ENCODE measurements at regions not wholly inside any gene's neighbourhood (a gene's known extent, or its start where the extent isn't known, plus 50 kb on each side); places are given as distances from the start of the nearest gene placed in this dataset.

DNA sequence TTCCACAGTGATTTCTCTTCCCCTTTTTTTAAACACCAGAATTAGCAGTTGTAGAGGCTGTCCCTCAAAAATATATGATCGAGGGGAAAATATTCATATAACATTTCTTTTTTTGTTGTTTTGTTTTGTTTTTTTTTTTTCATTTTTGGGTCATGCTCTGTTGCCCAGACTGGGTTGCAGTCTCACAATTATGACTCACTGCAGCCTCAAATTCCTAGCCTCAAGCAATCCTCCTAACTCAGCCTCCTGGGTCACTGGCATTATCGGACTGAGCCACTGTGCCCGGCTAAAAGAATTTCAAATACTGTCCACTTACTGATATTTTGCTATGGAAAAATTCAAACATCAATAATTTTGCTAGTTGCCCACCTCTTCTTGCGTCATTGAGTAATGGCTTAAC is 134.0 kb downstream of the HFE start:
- Histone ChIP-seq H3K27ac (no peak overlapping the region), H3K9me3 (no peaks in the 10 kb centered on the region; the same call in 2 of the 3 replicates), H3K4me3 (no peak overlapping the region), H3K4me1 (peaks cover 8% of the 10 kb centered on the region; the same call in 2 of the 3 replicates), H3K4me2 (no peak overlapping the region)
- TF ChIP-seq SREBF2 (IDR thresholded peaks at IDR 0.05) (no peak), HEYL (CRISPR knock-in tag; IDR thresholded peaks at IDR 0.05) (no peak), HOXB5 (CRISPR knock-in tag; IDR thresholded peaks at IDR 0.05) (no peak), ZNF302 (CRISPR knock-in tag; IDR thresholded peaks at IDR 0.05) (no peak), HOXA7 (CRISPR knock-in tag; IDR thresholded peaks at IDR 0.05) (no peak), NFE2L2 (conservative IDR thresholded peaks at IDR 0.05; ENCODE audit: low read length) (no peak), REST (IDR thresholded peaks at IDR 0.05) (no peak), ZSCAN20 (CRISPR knock-in tag; IDR thresholded peaks at IDR 0.05) (no peak), CHD4 (IDR thresholded peaks at IDR 0.05; ENCODE audit: borderline replicate concordance) (no peak), NR3C1 (IDR thresholded peaks at IDR 0.05) (no peak), CHD2 (IDR thresholded peaks at IDR 0.05; ENCODE audit: low read length, partially characterized antibody) (no peak)
- TF ChIP-seq, protein P1, sequence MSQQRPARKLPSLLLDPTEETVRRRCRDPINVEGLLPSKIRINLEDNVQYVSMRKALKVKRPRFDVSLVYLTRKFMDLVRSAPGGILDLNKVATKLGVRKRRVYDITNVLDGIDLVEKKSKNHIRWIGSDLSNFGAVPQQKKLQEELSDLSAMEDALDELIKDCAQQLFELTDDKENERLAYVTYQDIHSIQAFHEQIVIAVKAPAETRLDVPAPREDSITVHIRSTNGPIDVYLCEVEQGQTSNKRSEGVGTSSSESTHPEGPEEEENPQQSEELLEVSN (IDR thresholded peaks at IDR 0.05; ENCODE audit: borderline replicate concordance, low read depth), result no peak
- TF ChIP-seq, protein P2, sequence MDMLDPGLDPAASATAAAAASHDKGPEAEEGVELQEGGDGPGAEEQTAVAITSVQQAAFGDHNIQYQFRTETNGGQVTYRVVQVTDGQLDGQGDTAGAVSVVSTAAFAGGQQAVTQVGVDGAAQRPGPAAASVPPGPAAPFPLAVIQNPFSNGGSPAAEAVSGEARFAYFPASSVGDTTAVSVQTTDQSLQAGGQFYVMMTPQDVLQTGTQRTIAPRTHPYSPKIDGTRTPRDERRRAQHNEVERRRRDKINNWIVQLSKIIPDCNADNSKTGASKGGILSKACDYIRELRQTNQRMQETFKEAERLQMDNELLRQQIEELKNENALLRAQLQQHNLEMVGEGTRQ (IDR thresholded peaks at IDR 0.05), result no peak
- TF ChIP-seq, protein P3, sequence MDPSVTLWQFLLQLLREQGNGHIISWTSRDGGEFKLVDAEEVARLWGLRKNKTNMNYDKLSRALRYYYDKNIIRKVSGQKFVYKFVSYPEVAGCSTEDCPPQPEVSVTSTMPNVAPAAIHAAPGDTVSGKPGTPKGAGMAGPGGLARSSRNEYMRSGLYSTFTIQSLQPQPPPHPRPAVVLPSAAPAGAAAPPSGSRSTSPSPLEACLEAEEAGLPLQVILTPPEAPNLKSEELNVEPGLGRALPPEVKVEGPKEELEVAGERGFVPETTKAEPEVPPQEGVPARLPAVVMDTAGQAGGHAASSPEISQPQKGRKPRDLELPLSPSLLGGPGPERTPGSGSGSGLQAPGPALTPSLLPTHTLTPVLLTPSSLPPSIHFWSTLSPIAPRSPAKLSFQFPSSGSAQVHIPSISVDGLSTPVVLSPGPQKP (IDR thresholded peaks at IDR 0.05; ENCODE audit: low read depth, low read length), result no peak
- 87% methylated on average over 4 of the region's 4 CpGs for WGBS (ENCODE audit: missing lambda C conversion rate)
- ChIA-PET CTCF (interaction anchor here (1.0 kb wide), 1 partner anchor 374 kb away, joined by 4 read pairs; no protein-coding TSS in a partner anchor), POLR2A (no interaction called here)
- FAIRE-seq (no peak), ATAC-seq (no peak), DNase-seq (ENCODE audit: low read depth in 1 of 2, low spot score in 1 of 2) (no peak)

DNA sequence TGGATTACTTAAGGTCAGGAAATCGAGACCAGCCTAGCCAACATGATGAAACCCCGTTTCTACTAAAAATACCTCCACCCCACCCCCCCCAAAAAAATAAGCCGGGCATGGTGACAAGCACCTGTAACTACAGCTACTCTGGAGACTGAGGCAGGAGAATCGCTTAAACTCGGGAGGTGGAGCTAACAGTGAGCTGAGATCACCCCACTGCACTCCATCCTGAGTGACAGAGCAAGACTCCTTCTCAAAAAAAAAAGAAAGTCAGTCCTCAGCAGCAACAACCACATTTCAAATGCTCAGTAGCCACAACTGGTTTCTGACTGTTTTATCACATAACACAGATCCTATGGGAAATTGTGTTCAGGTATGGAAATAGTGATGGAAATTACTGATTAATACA is 135.3 kb downstream of the HFE start:
- Histone ChIP-seq H3K9me3 (no peaks in the 10 kb centered on the region; the same call in 2 of the 3 replicates), H3K4me3 (no peak overlapping the region; the same call in 2 of the 3 replicates), H3K4me1 (peaks cover 8% of the 10 kb centered on the region; the same call in 2 of the 3 replicates), H3K27ac (peak overlapping the region; percentile 93 to 95), H3K4me2 (peak overlapping the region; percentile 88)
- DNase-seq (ENCODE audit: low read depth in 1 of 2, low spot score in 1 of 2) (no peak), ATAC-seq (peak in 1 of 2 experiments; percentile 17; a peak in 1 of 6 replicates), FAIRE-seq (no peak)
- WGBS (ENCODE audit: missing lambda C conversion rate), result 13% methylated on average over 5 of the region's 5 CpGs
- POLR2A ChIA-PET, result interaction anchor here (1.0 to 3.1 kb wide), 9 partner anchors 11 to 350 kb away, joined by 3 to 35 read pairs (median 13); a partner anchor contains a TSS
- CTCF ChIA-PET, result no interaction called here
- no peak for TF ChIP-seq SMC3 (IDR thresholded peaks at IDR 0.05)
- TF ChIP-seq, protein P4, sequence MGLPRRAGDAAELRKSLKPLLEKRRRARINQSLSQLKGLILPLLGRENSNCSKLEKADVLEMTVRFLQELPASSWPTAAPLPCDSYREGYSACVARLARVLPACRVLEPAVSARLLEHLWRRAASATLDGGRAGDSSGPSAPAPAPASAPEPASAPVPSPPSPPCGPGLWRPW (IDR thresholded peaks at IDR 0.05), result no peak
- no peak for TF ChIP-seq RAD21 (conservative IDR thresholded peaks at IDR 0.05 in 1 of 2, IDR thresholded peaks at IDR 0.05 in 1 of 2)
- no peak for TF ChIP-seq ZNF302 (CRISPR knock-in tag; IDR thresholded peaks at IDR 0.05)
- TF ChIP-seq CHD4 (IDR thresholded peaks at IDR 0.05; ENCODE audit: borderline replicate concordance), result no peak
- no peak for TF ChIP-seq NR3C1 (IDR thresholded peaks at IDR 0.05)
- TF ChIP-seq TP53 (CRISPR knock-in tag; IDR thresholded peaks at IDR 0.05), result no peak
- TF ChIP-seq POLR2AphosphoS2 (conservative IDR thresholded peaks at IDR 0.05; ENCODE audit: low read length), result no peak
- TF ChIP-seq HOXB13 (CRISPR knock-in tag; IDR thresholded peaks at IDR 0.05; ENCODE audit: low read depth), result no peak
- no peak for TF ChIP-seq ZC3H11A (IDR thresholded peaks at IDR 0.05)
- no peak for TF ChIP-seq TFCP2L1 (CRISPR knock-in tag; IDR thresholded peaks at IDR 0.05)
- TF ChIP-seq MAX (IDR thresholded peaks at IDR 0.05), result no peak
- TF ChIP-seq NFE2L2 (conservative IDR thresholded peaks at IDR 0.05; ENCODE audit: low read length), result no peak
- TF ChIP-seq CBX2 (IDR thresholded peaks at IDR 0.05; ENCODE audit: borderline replicate concordance, low read depth), result no peak
- TF ChIP-seq CBX8 (IDR thresholded peaks at IDR 0.05), result no peak
- no peak for TF ChIP-seq RFX5 (IDR thresholded peaks at IDR 0.05)
- TF ChIP-seq, protein P5, sequence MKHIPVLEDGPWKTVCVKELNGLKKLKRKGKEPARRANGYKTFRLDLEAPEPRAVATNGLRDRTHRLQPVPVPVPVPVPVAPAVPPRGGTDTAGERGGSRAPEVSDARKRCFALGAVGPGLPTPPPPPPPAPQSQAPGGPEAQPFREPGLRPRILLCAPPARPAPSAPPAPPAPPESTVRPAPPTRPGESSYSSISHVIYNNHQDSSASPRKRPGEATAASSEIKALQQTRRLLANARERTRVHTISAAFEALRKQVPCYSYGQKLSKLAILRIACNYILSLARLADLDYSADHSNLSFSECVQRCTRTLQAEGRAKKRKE (CRISPR knock-in tag; IDR thresholded peaks at IDR 0.05; ENCODE audit: low read depth), result no peak
- no peak for TF ChIP-seq RNF2 (IDR thresholded peaks at IDR 0.05; ENCODE audit: borderline replicate concordance, low read depth)
- TF ChIP-seq, protein P6, sequence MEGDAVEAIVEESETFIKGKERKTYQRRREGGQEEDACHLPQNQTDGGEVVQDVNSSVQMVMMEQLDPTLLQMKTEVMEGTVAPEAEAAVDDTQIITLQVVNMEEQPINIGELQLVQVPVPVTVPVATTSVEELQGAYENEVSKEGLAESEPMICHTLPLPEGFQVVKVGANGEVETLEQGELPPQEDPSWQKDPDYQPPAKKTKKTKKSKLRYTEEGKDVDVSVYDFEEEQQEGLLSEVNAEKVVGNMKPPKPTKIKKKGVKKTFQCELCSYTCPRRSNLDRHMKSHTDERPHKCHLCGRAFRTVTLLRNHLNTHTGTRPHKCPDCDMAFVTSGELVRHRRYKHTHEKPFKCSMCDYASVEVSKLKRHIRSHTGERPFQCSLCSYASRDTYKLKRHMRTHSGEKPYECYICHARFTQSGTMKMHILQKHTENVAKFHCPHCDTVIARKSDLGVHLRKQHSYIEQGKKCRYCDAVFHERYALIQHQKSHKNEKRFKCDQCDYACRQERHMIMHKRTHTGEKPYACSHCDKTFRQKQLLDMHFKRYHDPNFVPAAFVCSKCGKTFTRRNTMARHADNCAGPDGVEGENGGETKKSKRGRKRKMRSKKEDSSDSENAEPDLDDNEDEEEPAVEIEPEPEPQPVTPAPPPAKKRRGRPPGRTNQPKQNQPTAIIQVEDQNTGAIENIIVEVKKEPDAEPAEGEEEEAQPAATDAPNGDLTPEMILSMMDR (IDR thresholded peaks at IDR 0.05), result no peak

Measured in A549 (cell line).